HG03457 (cell line): ENCODE measurements at regions not wholly inside any gene's neighbourhood (a gene's known extent, or its start where the extent isn't known, plus 50 kb on each side); places are given as distances from the start of the nearest gene placed in this dataset.
"Not testable (repeated sequence)": the region's sequence is repeated elsewhere in the genome, so short reads cannot be mapped to it uniquely, and the experiment has no call there.

ENCODE experiments used
- ATAC-seq: cut with Tn5 transposase; IDR thresholded peaks from one replicate; pipeline ENCODE4 v1.9.1; 2021; ENCODE audit warnings: moderate number of reproducible peaks; ENCODE audit not compliant: unreplicated experiment

- not testable (repeated sequence) for ATAC-seq
Observed at GRCh38 chr15:38852188-38852587, 287.6 kb upstream of the RASGRP1 start.

GRCh38 chr15:38853608-38854007, 289.0 kb upstream of the RASGRP1 start:
- ATAC-seq = no peak

DNA sequence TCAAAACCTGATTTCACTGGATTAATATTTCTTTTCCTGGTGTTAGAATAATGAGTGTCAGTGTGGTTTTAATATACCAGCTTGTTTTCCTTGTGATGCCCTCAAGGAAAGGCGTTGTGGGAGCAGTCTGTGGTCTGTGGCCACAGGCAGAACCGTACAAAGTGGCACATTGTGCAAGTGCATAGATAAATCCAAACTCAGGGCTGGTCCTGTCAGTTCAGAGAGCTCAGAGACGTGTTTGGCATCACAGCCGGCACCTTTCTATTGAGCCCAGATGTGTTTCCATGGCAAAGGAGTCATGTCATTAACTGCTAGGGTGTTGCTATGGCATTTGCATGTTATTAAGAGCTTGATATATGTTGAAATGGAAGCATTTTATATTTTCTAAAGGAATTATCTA, 289.9 kb upstream of the RASGRP1 start:
- ATAC-seq = no peak

DNA sequence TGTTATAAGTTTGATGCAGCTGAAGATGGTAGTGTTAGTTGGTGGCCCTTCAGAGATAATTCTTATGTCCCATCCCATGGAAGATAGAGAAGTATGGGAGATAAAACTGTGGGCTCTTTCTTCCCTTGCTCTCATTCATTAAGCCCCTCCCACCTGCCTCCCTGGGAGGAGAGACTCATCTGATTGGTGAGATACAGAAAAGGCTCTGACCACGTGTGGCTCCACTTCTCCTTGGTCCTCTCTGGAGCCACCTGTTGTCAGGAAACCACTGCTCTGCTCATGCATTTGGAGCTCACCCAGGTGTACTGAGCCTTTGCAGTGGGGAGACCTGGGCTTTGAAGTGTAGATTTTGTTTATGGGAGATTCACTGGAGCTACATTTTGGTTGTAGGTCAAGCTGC, 293.2 kb upstream of the RASGRP1 start:
- ATAC-seq = no peak

GRCh38 chr15:38859574-38859973, 295.0 kb upstream of the RASGRP1 start:
- no peak for ATAC-seq

DNA sequence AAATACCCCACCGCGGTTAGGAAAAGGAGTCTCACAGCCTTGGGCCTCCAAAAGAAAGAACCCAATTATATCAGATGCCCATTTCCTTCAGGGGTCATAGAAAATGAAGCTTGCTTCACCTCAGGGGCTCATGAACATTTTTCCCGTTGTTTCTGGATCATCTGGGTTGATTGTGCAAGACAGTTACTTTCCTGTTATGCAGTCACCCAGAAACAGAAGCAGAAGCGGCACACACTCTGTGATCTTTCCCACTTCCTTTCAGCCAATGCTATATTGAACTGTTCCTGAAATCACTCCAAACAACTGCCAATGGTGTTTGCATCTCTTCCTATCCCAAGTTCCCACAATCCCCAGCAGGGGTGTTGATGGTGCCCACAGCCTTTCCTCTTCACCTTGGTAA, 295.6 kb upstream of the RASGRP1 start:
- ATAC-seq = no peak

GRCh38 chr15:38860674-38861073, 296.1 kb upstream of the RASGRP1 start:
- ATAC-seq = no peak

DNA sequence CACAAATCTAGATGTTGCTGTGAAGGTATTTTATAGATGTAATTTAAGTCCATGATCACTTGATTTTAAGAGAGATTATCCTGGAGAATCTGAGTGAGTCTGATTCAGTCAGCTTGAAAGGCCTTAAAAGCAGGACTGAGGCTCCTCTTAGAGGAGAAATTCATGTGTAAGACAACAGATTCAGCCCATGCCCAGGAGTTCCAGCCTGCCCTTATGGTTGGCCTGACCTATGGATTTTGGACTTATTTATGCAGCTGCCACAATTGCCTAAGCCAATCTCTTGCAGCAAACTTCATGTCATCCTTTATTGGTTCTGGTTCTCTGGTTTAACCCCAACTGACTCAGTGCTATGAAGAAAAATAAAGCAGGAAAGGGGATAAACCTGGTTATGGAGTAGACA, 296.5 kb upstream of the RASGRP1 start:
- ATAC-seq = no peak

DNA sequence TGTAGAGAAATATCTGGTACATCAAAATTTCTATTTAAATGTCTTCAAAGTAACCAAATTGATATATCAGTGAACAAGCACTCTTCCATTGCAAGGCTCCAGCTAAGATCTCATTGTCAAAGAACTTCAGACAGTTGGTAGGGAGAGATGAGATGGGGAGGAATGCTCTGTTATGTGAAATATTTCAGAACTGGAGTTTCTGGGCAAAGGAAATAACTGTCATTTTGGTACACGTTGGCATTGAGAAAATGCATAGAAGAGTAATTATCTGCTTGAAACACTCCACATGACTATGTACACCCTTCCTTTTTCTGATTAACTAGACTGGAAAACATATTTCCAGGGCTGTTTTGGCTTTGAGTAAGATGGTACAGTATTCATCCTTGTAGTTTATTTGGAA, 297.5 kb upstream of the RASGRP1 start:
- no peak for ATAC-seq

GRCh38 chr15:38863381-38863780, 298.8 kb upstream of the RASGRP1 start:
- no peak for ATAC-seq

- ATAC-seq = no peak
Observed at GRCh38 chr15:38864122-38864521, 299.5 kb upstream of the RASGRP1 start.

GRCh38 chr15:38864827-38865581, 300.4 kb upstream of the RASGRP1 start:
- ATAC-seq = no peak

- no peak for ATAC-seq
Observed at GRCh38 chr15:38867556-38867955, 302.9 kb upstream of the RASGRP1 start.

- ATAC-seq = no peak
Observed at GRCh38 chr15:38868326-38869114, 303.9 kb upstream of the RASGRP1 start.

- ATAC-seq = no peak
Observed at GRCh38 chr15:38871638-38872037, 307.0 kb upstream of the RASGRP1 start.

DNA sequence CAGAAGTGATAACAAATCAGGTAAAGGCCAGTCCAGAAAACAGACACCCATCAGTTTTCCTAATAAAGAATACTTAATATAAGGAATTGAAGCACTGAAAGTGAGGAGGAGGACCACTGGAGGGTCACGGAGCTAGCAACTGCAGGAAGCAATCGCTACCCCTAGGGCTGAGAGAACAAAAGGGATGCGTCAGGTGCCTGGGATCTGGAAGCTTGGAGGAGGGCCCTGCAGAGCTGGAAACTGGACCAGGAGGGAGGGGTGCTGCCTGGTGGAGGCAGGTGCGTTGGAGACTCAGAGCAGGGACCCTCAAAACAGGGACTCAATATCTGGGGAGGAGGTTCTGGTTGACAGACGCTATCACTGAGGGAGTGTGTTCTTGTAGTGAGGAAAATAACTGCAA, 308.1 kb upstream of the RASGRP1 start:
- no peak for ATAC-seq

DNA sequence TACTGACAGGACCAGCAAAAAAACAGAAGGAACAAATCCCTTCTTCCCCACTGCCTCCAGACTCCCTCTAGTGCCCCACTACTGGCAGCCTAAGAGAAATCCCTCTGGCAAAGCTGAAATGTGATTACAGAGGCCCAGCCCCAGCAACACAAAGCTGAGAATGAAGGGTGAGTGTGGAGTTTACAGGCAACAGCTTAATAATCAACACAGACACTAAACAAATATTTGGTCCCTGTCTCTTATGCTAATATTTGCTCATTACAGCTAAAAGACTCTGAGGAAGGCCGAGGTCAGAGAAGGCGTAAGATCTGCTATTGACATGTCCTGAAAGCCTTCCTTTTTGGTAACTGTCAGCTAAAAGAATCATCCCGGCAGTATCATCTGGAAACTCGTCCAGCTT, 308.5 kb upstream of the RASGRP1 start:
- ATAC-seq = no peak

DNA sequence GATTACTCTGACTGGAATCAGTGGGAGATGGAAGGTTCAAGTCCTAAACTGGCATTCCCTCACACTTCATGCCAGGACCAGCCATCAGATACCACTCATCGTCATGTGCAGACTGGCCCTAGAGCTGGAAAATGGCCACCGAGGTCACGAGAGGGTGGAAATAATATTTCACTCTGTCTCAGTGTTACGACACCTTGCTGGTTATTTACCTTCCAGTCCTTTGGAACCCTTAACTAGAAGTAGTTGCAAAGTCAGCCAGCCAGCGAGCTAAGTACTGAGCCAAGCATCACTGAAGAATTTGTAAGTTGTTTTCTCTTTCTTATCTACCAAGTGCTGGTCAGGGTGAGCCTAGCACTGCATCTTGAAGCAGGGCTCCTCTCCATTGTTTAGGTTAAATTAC, 309.9 kb upstream of the RASGRP1 start:
- ATAC-seq = no peak

DNA sequence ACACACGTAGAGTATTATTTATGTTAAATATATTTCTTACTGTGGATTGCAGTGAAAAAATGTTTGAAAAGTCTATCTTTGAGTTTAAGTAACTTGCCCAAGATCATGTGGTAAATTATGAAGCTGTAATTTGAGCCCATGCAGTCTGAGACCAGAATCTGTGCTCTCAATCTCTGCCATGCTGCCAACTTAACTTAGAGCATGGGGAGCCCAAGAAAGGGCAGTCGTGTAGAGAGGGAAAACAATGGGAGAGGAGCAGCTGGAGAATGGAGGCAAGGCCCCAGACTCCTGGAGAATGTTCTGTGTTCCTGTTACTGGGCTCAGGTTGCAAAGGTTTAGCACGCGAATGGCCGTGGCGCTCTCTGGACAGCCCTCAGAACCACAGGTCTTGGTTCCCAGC, 311.6 kb upstream of the RASGRP1 start:
- ATAC-seq = no peak

DNA sequence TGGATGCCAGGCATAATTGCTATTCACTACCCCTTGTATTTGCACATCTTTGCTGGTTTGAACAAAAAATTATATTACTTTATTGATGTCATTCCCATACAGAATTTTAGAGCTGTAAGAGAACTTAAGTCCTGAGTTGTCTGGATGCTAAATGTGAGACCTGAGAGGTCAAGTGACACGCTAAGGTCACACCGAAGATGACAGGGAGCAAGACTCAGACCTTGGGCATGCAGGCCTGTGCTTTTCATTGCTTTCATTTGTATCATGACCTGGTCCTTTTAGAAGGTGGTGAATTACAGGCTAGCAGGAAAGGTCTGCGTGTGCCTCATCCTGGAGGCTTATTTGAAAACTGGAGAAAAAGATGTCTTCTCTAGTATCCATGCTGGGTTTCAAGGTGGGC, 312.0 kb upstream of the RASGRP1 start:
- no peak for ATAC-seq

DNA sequence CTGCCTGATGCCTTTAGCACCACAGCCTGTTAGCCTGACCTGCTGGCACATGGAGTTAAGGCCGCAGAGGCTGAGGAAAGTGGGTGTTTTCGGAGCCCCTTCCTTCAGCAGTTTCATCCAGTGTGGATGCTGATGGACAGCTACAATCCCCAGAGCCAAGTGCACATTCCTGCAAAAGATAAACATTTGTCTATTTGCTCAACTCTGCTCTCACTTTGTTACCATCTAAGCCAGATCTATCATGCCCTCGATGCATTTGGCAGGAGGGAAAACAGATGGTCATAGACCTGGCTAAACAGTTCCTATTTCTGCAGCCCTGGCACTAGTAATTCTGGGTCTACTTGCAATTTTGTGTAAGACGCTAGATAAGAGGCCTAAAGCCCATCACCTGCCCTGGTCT, 312.9 kb upstream of the RASGRP1 start:
- ATAC-seq = no peak

- ATAC-seq = no peak
Observed at GRCh38 chr15:38878026-38878425, 313.4 kb upstream of the RASGRP1 start.
